NOMO-1 (cell line): ENCODE measurements at regions not wholly inside any gene's neighbourhood (a gene's known extent, or its start where the extent isn't known, plus 50 kb on each side); places are given as distances from the start of the nearest gene placed in this dataset.

Source experiments
- DNase-seq, 2 experiments: peaks; one replicate each; lab custom pipeline; 2025; ENCODE audit not compliant: unreplicated experiment in 2 of 2; lab: John Stamatoyannopoulos, UW

DNA sequence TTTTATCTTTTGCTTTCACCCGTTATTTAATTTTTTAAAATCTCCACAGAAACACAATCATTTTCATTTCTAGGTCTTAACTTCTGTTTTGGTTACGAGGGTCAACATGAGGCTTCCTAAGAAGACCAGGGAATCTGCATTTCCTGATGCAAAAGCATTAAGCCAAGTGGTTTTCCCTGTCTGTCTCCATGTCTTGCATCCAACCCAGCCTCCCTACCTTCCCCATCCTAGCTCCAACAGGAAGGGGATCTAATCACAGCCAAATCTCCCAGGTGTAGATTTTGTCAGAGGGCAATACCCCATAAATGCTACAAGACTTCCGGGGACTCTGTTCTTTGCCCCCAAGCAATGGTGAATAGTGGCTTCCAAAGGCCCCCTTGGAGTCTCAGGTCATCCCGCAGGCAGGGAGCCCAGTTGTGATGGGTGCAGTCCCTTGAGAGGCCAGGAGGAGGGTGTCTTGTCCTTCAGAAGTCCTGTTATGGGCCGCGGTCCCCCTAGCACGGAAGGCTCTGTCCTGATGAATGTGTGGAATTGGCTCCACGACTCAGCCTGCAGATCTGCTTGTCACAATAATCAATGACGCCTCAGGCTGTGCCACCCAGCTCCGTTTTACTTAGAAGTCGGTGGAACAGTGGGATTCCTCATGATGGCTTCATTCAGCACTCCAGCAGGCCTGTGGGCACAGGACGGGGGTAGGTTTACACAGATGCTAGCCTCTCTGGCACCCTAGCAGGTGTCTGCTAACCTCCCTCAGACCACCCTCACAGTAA is 141.1 kb downstream of the RGS9 start:
- DNase-seq, result peak in 1 of 2 experiments; percentile 23

DNA sequence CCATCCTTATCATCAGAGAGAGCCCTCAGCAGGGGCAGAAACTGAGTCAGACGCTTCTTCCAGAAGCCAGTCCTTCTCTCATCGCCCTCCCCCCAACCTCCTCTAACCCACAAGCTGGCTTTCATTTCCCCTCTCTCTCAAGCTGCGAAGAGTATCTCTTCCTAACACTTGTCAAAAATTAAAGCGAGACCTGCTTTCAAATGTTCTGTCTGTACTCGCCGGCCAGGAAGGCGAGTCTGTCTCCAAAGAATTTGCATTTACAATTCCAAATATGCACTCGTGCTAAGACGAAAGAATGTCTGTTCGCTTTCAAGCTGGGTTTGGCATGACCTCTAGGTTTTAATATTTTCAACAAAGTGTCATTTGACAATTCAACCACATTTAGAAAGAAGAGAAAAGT is 140.4 kb downstream of the RGS9 start:
- peak; percentile 22 to 37 for DNase-seq
